BJ (cell line): ENCODE measurements at regions not wholly inside any gene's neighbourhood (a gene's known extent, or its start where the extent isn't known, plus 50 kb on each side); places are given as distances from the start of the nearest gene placed in this dataset.

Source experiments
- CTCF ChIA-PET: fragments of 350-600 bp; formaldehyde crosslinking; extraction: SDS; loops from one replicate; lab custom pipeline; 2021; ENCODE audit warnings: antibody characterized with exemption, inconsistent platforms; lab: Yijun Ruan, JAX
- POLR2A ChIA-PET: fragments of 300-600 bp; sonication (Branson Sonifier 250); formaldehyde crosslinking; extraction: SDS; loops from one replicate; lab custom pipeline; 2021; ENCODE audit warnings: antibody characterized with exemption; lab: Charles Lee
- DNase-seq: peaks from one replicate; pipeline ENCODE4 v3.0.0-alpha.2; 2011; ENCODE audit warnings: low read depth
- H3K27me3 ChIP-seq: 2 replicates; pipeline ENCODE4 v1.6.0; 2011; ENCODE audit warnings: low read length; ENCODE audit not compliant: control insufficient read depth, insufficient read depth
- H3K36me3 ChIP-seq: 2 replicates; pipeline ENCODE4 v1.5.1; 2011; ENCODE audit warnings: low read length; ENCODE audit not compliant: control insufficient read depth, insufficient read depth
- H3K4me3 ChIP-seq: 2 replicates; pipeline ENCODE4 v1.5.1; 2011; ENCODE audit warnings: low read depth, mild to moderate bottlenecking, control low read depth, low read length
- CTCF ChIP-seq: IDR thresholded peaks from 2 replicates; pipeline ENCODE4 v1.5.1; 2011; ENCODE audit warnings: low read depth, mild to moderate bottlenecking, control low read depth, inconsistent platforms, low read length, moderate library complexity; ENCODE audit not compliant: insufficient read depth

- Histone ChIP-seq H3K27me3 (no peaks in the 10 kb centered on the region), H3K36me3 (no peaks in the 10 kb centered on the region), H3K4me3 (no peak overlapping the region)
- DNase-seq = no peak
- TF ChIP-seq CTCF = no peak
- ChIA-PET CTCF (no interaction called here), POLR2A (no interaction called here)
Observed at GRCh38 chr6:15033850-15034203, 212.0 kb upstream of the JARID2 start.

- TF ChIP-seq CTCF = no peak
- ChIA-PET CTCF (no interaction called here), POLR2A (no interaction called here)
- no peak for DNase-seq
- H3K36me3 ChIP-seq = no peaks in the 10 kb centered on the region
- no peaks in the 10 kb centered on the region for H3K27me3 ChIP-seq
- no peak overlapping the region for H3K4me3 ChIP-seq
Observed at GRCh38 chr6:15036690-15037245, 209.1 kb upstream of the JARID2 start.

DNA sequence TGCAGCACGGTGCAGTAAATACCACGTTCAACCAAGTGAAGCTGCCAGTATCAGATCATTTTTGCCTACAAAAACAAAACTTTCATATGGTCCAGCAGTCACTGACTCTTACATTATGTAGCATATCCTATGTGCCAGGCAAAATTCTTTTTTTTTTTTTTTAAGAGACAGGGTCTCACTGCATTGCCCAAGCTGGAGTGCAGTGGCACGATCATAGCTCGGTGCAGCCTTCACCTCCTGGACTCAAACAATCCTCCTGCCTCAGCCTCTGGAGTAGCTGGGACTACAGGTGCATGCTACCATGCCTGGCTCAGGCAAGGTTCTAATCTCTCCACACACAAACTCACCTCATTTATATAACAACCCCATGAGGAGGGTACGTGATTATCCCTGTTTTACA is 208.6 kb upstream of the JARID2 start:
- Histone ChIP-seq H3K36me3 (no peaks in the 10 kb centered on the region), H3K4me3 (no peak overlapping the region), H3K27me3 (no peaks in the 10 kb centered on the region)
- DNase-seq = no peak
- ChIA-PET CTCF (no interaction called here), POLR2A (no interaction called here)
- no peak for TF ChIP-seq CTCF

GRCh38 chr6:15038013-15038791 is 207.7 kb upstream of the JARID2 start:
- CTCF ChIA-PET = interaction anchor here (1.2 kb wide), 1 partner anchor 10 kb away, joined by 3 read pairs; no protein-coding TSS in a partner anchor
- POLR2A ChIA-PET = no interaction called here
- Histone ChIP-seq H3K27me3 (no peaks in the 10 kb centered on the region), H3K4me3 (no peak overlapping the region), H3K36me3 (no peaks in the 10 kb centered on the region)
- DNase-seq = no peak
- TF ChIP-seq CTCF = no peak

- no peaks in the 10 kb centered on the region for H3K27me3 ChIP-seq
- ChIA-PET CTCF (interaction anchor here (1.2 kb wide), 1 partner anchor 9 kb away, joined by 3 read pairs; no protein-coding TSS in a partner anchor), POLR2A (no interaction called here)
- no peak for DNase-seq
- no peak overlapping the region for H3K4me3 ChIP-seq
- H3K36me3 ChIP-seq = no peaks in the 10 kb centered on the region
- TF ChIP-seq CTCF = no peak
Observed at GRCh38 chr6:15039136-15039535, 206.7 kb upstream of the JARID2 start.
